ENCODE measurements at regions not wholly inside any gene's neighbourhood (a gene's known extent, or its start where the extent isn't known, plus 50 kb on each side); places are given as distances from the start of the nearest gene placed in this dataset.

GRCh38 chr2:75846683-75847190, 136.0 kb upstream of the GCFC2 start:
- TF ChIP-seq ZNF274 (IDR thresholded peaks at IDR 0.05; ENCODE audit: low read depth, low read length): no peak
- no peak for TF ChIP-seq YY1 (IDR thresholded peaks at IDR 0.05; ENCODE audit: insufficient read depth, insufficient read length)

All from NT2/D1 (cell line).